Keratinocyte (primary cell): ENCODE measurements at regions not wholly inside any gene's neighbourhood (a gene's known extent, or its start where the extent isn't known, plus 50 kb on each side); places are given as distances from the start of the nearest gene placed in this dataset.

Source experiments
- DNase-seq: peaks from one replicate; pipeline ENCODE4 v3.0.0-alpha.2; 2011; ENCODE audit warnings: low read depth, missing footprints, low spot score
- FAIRE-seq: peaks from 2 replicates; lab custom pipeline; 2011; peaks lifted over from hg19 to GRCh38; lab: Jason Lieb, UNC
- H2AFZ ChIP-seq: 2 replicates; pipeline ENCODE4 v1.6.0; 2012; ENCODE audit warnings: low read length, control low read depth, inconsistent platforms; ENCODE audit not compliant: control insufficient read depth
- H3K27ac ChIP-seq: 2 replicates; pipeline ENCODE4 v1.5.1; 2011; ENCODE audit warnings: low read length; ENCODE audit not compliant: control insufficient read depth, insufficient read depth
- H3K27me3 ChIP-seq: 3 replicates; pipeline ENCODE4 v1.6.0; 2011; ENCODE audit warnings: low read length; ENCODE audit not compliant: control insufficient read depth, insufficient read depth; ENCODE audit errors: extremely low read depth
- H3K36me3 ChIP-seq, 2 experiments: 2 replicates in 1 of 2; 3 replicates in 1 of 2; pipeline ENCODE4 v1.5.1; 2011; ENCODE audit warnings: low read length in 2 of 2, mild to moderate bottlenecking in 1 of 2; ENCODE audit not compliant: control insufficient read depth in 2 of 2, insufficient read depth in 2 of 2; ENCODE audit errors: extremely low read depth in 1 of 2
- H3K4me1 ChIP-seq: 3 replicates; pipeline ENCODE4 v1.5.1; 2011; ENCODE audit warnings: low read length; ENCODE audit not compliant: control insufficient read depth, insufficient read depth; ENCODE audit errors: extremely low read depth
- H3K4me2 ChIP-seq: 3 replicates; pipeline ENCODE4 v1.6.0; 2011; ENCODE audit warnings: low read depth, low read length; ENCODE audit not compliant: control insufficient read depth, insufficient read depth; ENCODE audit errors: extremely low read depth
- H3K4me3 ChIP-seq, 3 experiments: fragments of 200-600 bp in 1 of 3; sonication (generic) in 1 of 3; 2 replicates in 2 of 3; 3 replicates in 1 of 3; pipeline ENCODE4 v1.5.1; 2011 to 2016; ENCODE audit warnings: low read length in 3 of 3, mild to moderate bottlenecking in 3 of 3, control low read depth in 2 of 3, inconsistent platforms in 1 of 3, low read depth in 1 of 3, mixed read lengths in 1 of 3, mixed run types in 1 of 3, moderate library complexity in 1 of 3; ENCODE audit not compliant: control insufficient read depth in 2 of 3, insufficient read depth in 2 of 3; ENCODE audit errors: extremely low read depth in 1 of 3
- H3K79me2 ChIP-seq: 2 replicates; pipeline ENCODE4 v1.6.0; 2012; ENCODE audit warnings: low read length; ENCODE audit not compliant: control insufficient read depth, insufficient read depth
- H3K9ac ChIP-seq: 3 replicates; pipeline ENCODE4 v1.6.0; 2011; ENCODE audit warnings: low read length; ENCODE audit not compliant: control insufficient read depth, insufficient read depth; ENCODE audit errors: extremely low read depth
- H3K9me1 ChIP-seq: 3 replicates; pipeline ENCODE4 v1.6.0; 2011; ENCODE audit warnings: low read length; ENCODE audit not compliant: control insufficient read depth, insufficient read depth; ENCODE audit errors: extremely low read depth
- H3K9me3 ChIP-seq: 2 replicates; pipeline ENCODE4 v1.5.1; 2012; ENCODE audit warnings: low read depth, low read length; ENCODE audit not compliant: control insufficient read depth
- H4K20me1 ChIP-seq: 3 replicates; pipeline ENCODE4 v1.6.0; 2011; ENCODE audit warnings: low read length; ENCODE audit not compliant: control insufficient read depth, insufficient read depth; ENCODE audit errors: extremely low read depth
- CTCF ChIP-seq, 3 experiments: IDR thresholded peaks in 1 of 3; conservative IDR thresholded peaks in 1 of 3; optimal IDR thresholded peaks in 1 of 3; 2 replicates in 2 of 3; 3 replicates in 1 of 3; pipeline versions ENCODE3 to v1.5.1; 2011; ENCODE audit warnings: low read length in 3 of 3, mild to moderate bottlenecking in 3 of 3, moderate library complexity in 2 of 3, control low read depth in 1 of 3, inconsistent platforms in 1 of 3; ENCODE audit not compliant: insufficient read depth in 2 of 3; ENCODE audit errors: extremely low read depth in 1 of 3
- EZH2 ChIP-seq: IDR thresholded peaks from one replicate; pipeline ENCODE4 v1.6.1; 2012; ENCODE audit warnings: inconsistent platforms, mild to moderate bottlenecking, low read length, moderate library complexity
- dilution Hi-C: fragments of 300-500 bp; cut with MboI; formaldehyde crosslinking; loops from one replicate; pipeline ENCODE4 v1.7.0; 2020; ENCODE audit warnings: low sequenced_read_pairs; ENCODE audit not compliant: extremely low pct_ligation_motif_present

- dilution Hi-C loops: no loop called here
Measured at GRCh38 chr11:15829312-15829711, 527.0 kb downstream of the SOX6 start.

GRCh38 chr11:15830741-15831428, 525.5 kb downstream of the SOX6 start:
- Histone ChIP-seq H3K4me2 (no peak overlapping the region), H3K9me3 (no peaks in the 10 kb centered on the region), H3K9ac (no peak overlapping the region), H3K36me3 (no peaks in the 10 kb centered on the region), H3K4me3 (no peak overlapping the region), H2AFZ (no peak overlapping the region), H3K79me2 (no peaks in the 10 kb centered on the region), H3K27me3 (no peaks in the 10 kb centered on the region), H4K20me1 (no peaks in the 10 kb centered on the region), H3K9me1 (no peaks in the 10 kb centered on the region), H3K4me1 (no peaks in the 10 kb centered on the region), H3K27ac (no peak overlapping the region)
- FAIRE-seq (no peak), DNase-seq (no peak)
- TF ChIP-seq CTCF (optimal IDR thresholded peaks at IDR 0.05 in 1 of 3, IDR thresholded peaks at IDR 0.05 in 1 of 3, conservative IDR thresholded peaks at IDR 0.05 in 1 of 3; ENCODE audit: extremely low read depth in 1 of 3, insufficient read depth in 2 of 3, low read length in 3 of 3): no peak
- TF ChIP-seq EZH2: no peak
- dilution Hi-C loops: no loop called here

More at GRCh38 chr11:15829312-15829711, 527.0 kb downstream of the SOX6 start:
- TF ChIP-seq CTCF (optimal IDR thresholded peaks at IDR 0.05 in 1 of 3, IDR thresholded peaks at IDR 0.05 in 1 of 3, conservative IDR thresholded peaks at IDR 0.05 in 1 of 3; ENCODE audit: extremely low read depth in 1 of 3, insufficient read depth in 2 of 3, low read length in 3 of 3) (no peak), EZH2 (no peak)
- Histone ChIP-seq H3K36me3 (no peaks in the 10 kb centered on the region), H3K4me3 (no peak overlapping the region), H4K20me1 (no peaks in the 10 kb centered on the region), H3K4me2 (no peak overlapping the region), H3K79me2 (no peaks in the 10 kb centered on the region), H3K27ac (no peak overlapping the region), H3K9ac (no peak overlapping the region), H3K4me1 (no peaks in the 10 kb centered on the region), H3K9me3 (no peaks in the 10 kb centered on the region), H2AFZ (no peak overlapping the region), H3K27me3 (no peaks in the 10 kb centered on the region), H3K9me1 (no peaks in the 10 kb centered on the region)
- FAIRE-seq: no peak
- no peak for DNase-seq
